ENCODE measurements at regions not wholly inside any gene's neighbourhood (a gene's known extent, or its start where the extent isn't known, plus 50 kb on each side); places are given as distances from the start of the nearest gene placed in this dataset.
A peak's percentile ranks its signal among the peaks of the same experiment; 100 is the strongest.
"Not testable (repeated sequence)": the region's sequence is repeated elsewhere in the genome, so short reads cannot be mapped to it uniquely, and the experiment has no call there.

- not testable (repeated sequence) for H3K36me3 Mint-ChIP-seq, H3K27ac Mint-ChIP-seq, H3K9me3 Mint-ChIP-seq, H3K4me3 Mint-ChIP-seq, DNase-seq, H3K27me3 Mint-ChIP-seq
- ATAC-seq (replicated peaks): peak; percentile 57 to 67
- H3K4me1 Mint-ChIP-seq: peaks cover 11 to 14% of the 10 kb centered on the region in 2 donors
Measured at GRCh38 chr3:150320971-150321370, 87.1 kb upstream of the TSC22D2 start.

DNA sequence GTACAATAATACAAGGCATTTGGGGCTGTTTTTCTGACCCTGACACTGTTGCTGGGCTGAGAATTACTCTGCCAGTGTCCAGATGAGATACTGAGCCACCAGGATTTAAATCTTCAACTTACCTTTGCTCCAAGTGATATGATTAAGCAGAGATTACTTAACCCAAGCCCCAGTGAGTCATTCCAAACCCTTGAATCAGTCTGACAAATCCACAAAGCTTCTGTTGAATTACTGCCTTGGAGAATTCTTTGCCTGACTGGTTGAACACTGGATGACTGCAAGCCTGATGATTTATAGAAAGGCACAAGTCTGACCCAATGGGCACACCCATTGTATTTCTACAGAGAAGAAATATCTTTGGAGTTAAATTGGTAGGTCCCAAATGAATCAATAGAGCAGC is 88.2 kb upstream of the TSC22D2 start:
- Mint-ChIP-seq H3K27me3 (peaks cover 5 to 9% of the 10 kb centered on the region in 2 donors), H3K27ac (no peak overlapping the region), H3K9me3 (peaks cover 0 to 10% of the 10 kb centered on the region in 2 donors), H3K4me3 (no peak overlapping the region), H3K4me1 (peaks cover 7 to 9% of the 10 kb centered on the region in 2 donors), H3K36me3 (no peaks in the 10 kb centered on the region)
- DNase-seq (no peak), ATAC-seq (replicated peaks) (peak; percentile 33 to 55)

DNA sequence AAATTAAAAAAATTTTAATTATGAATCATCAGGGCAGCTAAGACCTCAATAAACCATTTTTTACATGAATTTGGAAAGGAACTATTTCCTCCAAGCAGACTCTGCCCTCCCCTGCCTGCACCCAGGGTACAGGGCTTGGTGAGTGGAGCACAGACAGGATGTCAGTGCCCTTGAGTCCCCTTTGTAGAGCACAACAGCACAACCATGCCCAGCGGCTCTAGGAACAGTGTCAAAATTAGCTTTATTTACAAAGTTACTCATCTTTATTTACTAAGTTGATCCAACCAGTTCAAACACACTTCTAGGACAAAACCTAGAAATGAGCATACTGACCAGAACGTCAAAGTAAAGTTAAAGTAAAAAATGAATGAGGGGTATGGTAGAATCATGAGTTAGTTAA is 90.6 kb upstream of the TSC22D2 start:
- H3K4me3 Mint-ChIP-seq: no peak overlapping the region
- DNase-seq (no peak), ATAC-seq (replicated peaks) (no peak)
- peaks cover 0 to 8% of the 10 kb centered on the region in 2 donors for H3K9me3 Mint-ChIP-seq
- H3K27me3 Mint-ChIP-seq: peaks cover 5 to 19% of the 10 kb centered on the region in 2 donors
- H3K4me1 Mint-ChIP-seq: peaks cover 7 to 9% of the 10 kb centered on the region in 2 donors
- H3K36me3 Mint-ChIP-seq: no peaks in the 10 kb centered on the region
- H3K27ac Mint-ChIP-seq: no peak overlapping the region

DNA sequence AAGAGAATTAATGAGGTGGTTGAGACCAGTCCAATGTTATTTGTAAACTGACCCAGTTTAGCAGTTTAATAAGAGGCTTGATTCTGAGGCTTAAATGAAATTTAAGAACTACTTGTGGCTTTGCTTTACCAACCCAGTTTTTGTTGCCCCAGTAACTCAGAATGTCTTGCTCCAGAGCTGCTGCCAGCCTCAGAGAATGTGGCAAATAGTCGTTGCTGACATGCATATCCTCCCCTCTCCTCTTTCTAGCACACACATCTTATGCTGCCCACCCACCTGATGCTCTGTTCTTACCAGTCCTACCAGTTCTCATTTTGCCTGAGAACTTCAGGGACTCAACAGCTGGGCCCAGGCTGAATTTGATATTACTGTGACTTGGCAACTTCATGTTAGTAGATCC is 92.4 kb upstream of the TSC22D2 start:
- peaks cover 5 to 23% of the 10 kb centered on the region in 2 donors for H3K27me3 Mint-ChIP-seq
- H3K9me3 Mint-ChIP-seq: no peaks in the 10 kb centered on the region
- DNase-seq (no peak), ATAC-seq (replicated peaks) (no peak)
- no peak overlapping the region for H3K27ac Mint-ChIP-seq
- peaks cover under 1 to 2% of the 10 kb centered on the region in 2 donors for H3K4me1 Mint-ChIP-seq
- no peaks in the 10 kb centered on the region for H3K36me3 Mint-ChIP-seq
- no peak overlapping the region for H3K4me3 Mint-ChIP-seq

DNA sequence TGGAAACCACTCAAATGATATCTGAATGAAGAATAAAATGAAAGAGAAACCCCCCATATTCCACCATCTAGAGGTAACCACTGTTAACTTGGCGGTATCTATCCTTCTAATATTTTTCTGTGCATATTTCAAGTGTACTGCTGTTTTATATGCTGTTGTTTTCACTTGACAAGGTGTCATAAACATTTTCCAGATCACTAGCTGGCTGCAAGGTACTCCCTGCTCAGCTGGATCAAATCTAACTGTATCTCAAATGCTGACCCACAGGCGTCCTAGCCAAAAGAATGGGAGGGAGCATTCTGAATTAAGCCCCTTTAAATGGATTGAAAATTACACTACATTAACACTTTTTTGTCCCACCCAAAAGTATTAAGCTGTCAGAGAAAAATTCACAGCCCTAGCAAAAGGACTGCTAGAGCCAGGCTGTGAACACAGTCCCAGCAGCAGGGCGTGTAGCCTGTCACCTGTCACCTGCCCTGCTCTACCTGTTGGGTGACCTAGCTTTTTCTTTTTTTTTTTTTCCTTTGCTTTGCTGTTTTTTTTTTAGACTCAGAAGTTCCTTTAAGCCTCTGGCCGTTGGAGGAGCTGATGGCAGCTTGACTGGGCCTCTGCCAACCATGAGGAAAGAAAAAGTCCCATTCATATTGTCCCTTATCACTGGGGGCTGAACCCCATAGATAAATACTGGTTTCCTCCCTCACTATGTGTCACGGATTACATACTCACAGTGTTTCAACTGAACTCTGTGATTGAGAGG is 93.7 kb upstream of the TSC22D2 start:
- no peak for DNase-seq
- Mint-ChIP-seq H3K4me3 (no peak overlapping the region), H3K4me1 (no peaks in the 10 kb centered on the region), H3K9me3 (no peaks in the 10 kb centered on the region), H3K27ac (no peak overlapping the region), H3K36me3 (no peaks in the 10 kb centered on the region), H3K27me3 (peaks cover 5 to 23% of the 10 kb centered on the region in 2 donors)
- no peak for ATAC-seq (replicated peaks)

GRCh38 chr3:150312018-150312657 is 96.0 kb upstream of the TSC22D2 start:
- Mint-ChIP-seq H3K9me3 (no peaks in the 10 kb centered on the region), H3K27me3 (peaks cover 8 to 26% of the 10 kb centered on the region in 2 donors), H3K27ac (no peak overlapping the region), H3K36me3 (no peaks in the 10 kb centered on the region), H3K4me3 (no peak overlapping the region), H3K4me1 (no peaks in the 10 kb centered on the region)
- DNase-seq (no peak), ATAC-seq (replicated peaks) (no peak)

- no peak overlapping the region for H3K4me3 Mint-ChIP-seq
- peaks cover 8 to 26% of the 10 kb centered on the region in 2 donors for H3K27me3 Mint-ChIP-seq
- no peak for ATAC-seq (replicated peaks)
- H3K36me3 Mint-ChIP-seq: no peaks in the 10 kb centered on the region
- no peak overlapping the region for H3K27ac Mint-ChIP-seq
- H3K4me1 Mint-ChIP-seq: no peaks in the 10 kb centered on the region
- H3K9me3 Mint-ChIP-seq: no peaks in the 10 kb centered on the region
- DNase-seq: no peak
Measured at GRCh38 chr3:150311156-150311555, 96.9 kb upstream of the TSC22D2 start.

GRCh38 chr3:150309557-150309956 is 98.5 kb upstream of the TSC22D2 start:
- H3K36me3 Mint-ChIP-seq: no peaks in the 10 kb centered on the region
- no peaks in the 10 kb centered on the region for H3K9me3 Mint-ChIP-seq
- ATAC-seq (replicated peaks): no peak
- H3K27me3 Mint-ChIP-seq: peaks cover 8 to 19% of the 10 kb centered on the region in 2 donors
- H3K4me3 Mint-ChIP-seq: no peak overlapping the region
- H3K4me1 Mint-ChIP-seq: no peaks in the 10 kb centered on the region
- DNase-seq: no peak
- H3K27ac Mint-ChIP-seq: no peak overlapping the region

DNA sequence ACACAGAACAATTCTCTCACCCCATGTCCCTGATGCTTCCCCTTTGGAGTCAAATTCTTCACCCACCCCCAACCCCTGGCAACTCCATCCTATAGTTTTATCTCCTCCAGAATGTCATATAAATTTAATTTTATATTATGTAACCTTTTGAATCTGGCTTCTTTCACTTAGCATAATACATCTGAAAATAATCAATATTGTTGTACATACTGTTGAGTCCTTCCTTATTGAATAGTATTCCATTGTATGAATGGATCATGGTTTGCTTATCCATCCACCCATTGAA is 98.9 kb upstream of the TSC22D2 start:
- DNase-seq: no peak

DNA sequence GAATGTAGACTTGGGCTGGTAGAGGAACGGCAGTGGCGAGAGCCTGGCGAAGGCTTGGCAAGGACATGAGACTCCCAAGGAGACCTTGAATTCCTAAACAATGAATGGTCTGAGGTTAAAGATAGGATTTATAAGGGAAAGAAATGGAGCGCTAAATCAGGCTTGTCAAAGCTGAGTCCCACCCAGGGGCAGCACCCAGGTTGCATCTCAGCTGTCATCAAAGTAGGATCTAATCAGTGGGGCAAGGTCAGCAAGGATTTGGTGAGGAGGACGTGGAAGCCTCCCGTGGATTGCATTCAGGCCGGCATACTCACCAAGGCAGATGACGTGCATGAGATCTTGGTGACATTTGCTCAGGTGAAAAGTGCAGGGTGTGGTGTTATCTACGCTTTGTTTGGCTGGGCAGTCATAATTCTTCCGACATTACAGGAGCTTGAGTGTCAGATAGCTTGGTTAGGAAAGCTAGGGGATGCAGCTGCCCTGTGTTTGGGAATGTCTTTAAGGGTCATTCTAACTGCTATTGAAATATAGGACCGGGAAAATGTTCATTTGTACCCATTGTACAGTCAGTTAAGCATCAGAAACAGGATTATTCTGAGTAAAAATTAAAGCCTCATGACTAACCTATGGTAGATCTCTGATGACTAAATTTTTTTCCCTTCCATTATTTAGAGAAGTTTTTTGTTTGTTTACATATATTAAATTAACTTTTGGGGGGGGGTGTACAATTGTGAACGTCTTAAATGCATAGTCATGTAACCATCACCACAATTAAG is 99.4 kb upstream of the TSC22D2 start:
- Mint-ChIP-seq H3K27ac (no peak overlapping the region), H3K27me3 (peaks cover 8 to 18% of the 10 kb centered on the region in 2 donors), H3K36me3 (no peaks in the 10 kb centered on the region), H3K9me3 (no peaks in the 10 kb centered on the region), H3K4me3 (no peak overlapping the region), H3K4me1 (no peaks in the 10 kb centered on the region)
- no peak for ATAC-seq (replicated peaks)
- no peak for DNase-seq

More for the DNA sequence above, 98.9 kb upstream of the TSC22D2 start:
- Mint-ChIP-seq H3K4me3 (no peak overlapping the region), H3K4me1 (no peaks in the 10 kb centered on the region), H3K27ac (no peak overlapping the region), H3K27me3 (peaks cover 8 to 18% of the 10 kb centered on the region in 2 donors), H3K9me3 (no peaks in the 10 kb centered on the region), H3K36me3 (no peaks in the 10 kb centered on the region)
- no peak for ATAC-seq (replicated peaks)

DNA sequence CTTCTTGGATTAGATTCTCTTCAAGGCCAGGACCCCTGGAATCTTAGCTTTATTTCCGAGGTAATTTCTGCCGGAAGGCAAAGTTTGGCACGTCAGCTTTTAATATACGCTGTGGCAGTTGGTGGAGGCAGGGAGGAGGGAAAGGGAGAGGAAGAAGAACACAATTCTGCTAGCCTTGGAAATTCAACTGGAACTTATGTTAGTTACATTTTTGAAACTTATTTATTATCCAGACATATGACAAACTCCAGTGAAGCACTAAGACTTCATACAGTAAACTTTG is 100.1 kb upstream of the TSC22D2 start:
- H3K4me3 Mint-ChIP-seq: no peak overlapping the region

DNA sequence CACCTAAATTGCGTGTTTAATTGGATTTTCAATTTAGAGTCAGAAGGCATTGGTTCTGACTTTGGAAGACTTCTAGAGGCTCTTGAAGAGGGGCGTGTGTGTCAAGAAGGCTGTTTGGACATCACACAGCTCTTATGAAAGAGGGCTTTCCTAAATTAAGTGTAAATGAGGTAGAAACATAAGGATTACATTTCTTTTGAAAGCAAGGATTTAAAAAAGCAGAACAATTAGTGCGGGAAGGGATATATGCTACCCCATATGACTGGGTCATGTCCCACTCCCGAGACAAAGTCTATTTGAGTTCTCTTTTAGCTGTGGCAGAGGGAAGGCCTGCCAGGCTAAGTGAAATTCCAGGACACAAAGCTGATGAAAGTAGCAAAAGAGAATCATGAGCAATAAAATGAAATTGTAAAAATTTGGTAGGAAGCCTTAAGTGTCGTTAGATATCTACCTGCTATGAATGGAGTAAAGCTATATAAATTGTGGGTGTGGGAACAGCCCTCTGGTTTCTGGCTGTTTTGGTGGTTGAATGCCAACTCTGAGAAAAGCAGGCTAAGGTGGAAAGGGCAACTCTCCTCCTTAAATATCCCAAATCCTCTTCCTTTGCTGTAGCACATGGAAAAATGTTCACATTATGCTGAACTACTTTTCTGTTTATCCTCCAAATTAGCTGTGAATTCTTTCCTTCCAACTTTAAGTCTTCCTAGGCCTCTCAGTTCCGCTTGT is 100.6 kb upstream of the TSC22D2 start:
- H3K4me1 Mint-ChIP-seq: peaks cover 0 to 2% of the 10 kb centered on the region in 2 donors
- H3K4me3 Mint-ChIP-seq: no peak overlapping the region
- DNase-seq (no peak), ATAC-seq (replicated peaks) (no peak)
- H3K36me3 Mint-ChIP-seq: no peaks in the 10 kb centered on the region
- peaks cover 8 to 15% of the 10 kb centered on the region in 2 donors for H3K27me3 Mint-ChIP-seq
- H3K9me3 Mint-ChIP-seq: no peaks in the 10 kb centered on the region
- H3K27ac Mint-ChIP-seq: no peak overlapping the region

More for the DNA sequence above, 100.1 kb upstream of the TSC22D2 start:
- H3K27me3 Mint-ChIP-seq: peaks cover 8 to 14% of the 10 kb centered on the region in 2 donors
- H3K9me3 Mint-ChIP-seq: no peaks in the 10 kb centered on the region
- H3K27ac Mint-ChIP-seq: no peak overlapping the region
- no peaks in the 10 kb centered on the region for H3K36me3 Mint-ChIP-seq
- no peaks in the 10 kb centered on the region for H3K4me1 Mint-ChIP-seq
- DNase-seq (no peak), ATAC-seq (replicated peaks) (no peak)

DNA sequence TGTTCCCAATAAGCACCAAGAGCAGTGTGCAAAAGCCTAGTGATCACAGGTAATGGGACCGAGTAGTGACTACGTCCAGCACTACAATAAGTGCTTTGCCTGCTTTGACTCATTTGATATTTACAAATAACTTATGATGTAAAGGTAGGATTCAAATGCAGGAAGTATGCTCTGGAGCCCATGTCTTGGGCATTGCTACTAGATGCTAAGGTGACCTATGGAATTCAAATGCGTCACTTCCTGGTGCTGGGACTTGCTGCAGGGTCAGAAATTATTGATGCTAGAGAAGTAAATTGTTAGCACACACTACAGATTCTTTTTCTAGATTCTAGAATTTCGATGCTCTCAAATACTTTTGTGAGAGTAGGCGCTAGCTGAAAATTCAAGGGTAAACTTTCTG is 101.2 kb upstream of the TSC22D2 start:
- H3K36me3 Mint-ChIP-seq: no peaks in the 10 kb centered on the region
- H3K27ac Mint-ChIP-seq: no peak overlapping the region
- H3K4me1 Mint-ChIP-seq: peaks cover 0 to 2% of the 10 kb centered on the region in 2 donors
- DNase-seq: no peak
- no peak overlapping the region for H3K4me3 Mint-ChIP-seq
- ATAC-seq (replicated peaks): no peak
- no peaks in the 10 kb centered on the region for H3K9me3 Mint-ChIP-seq
- peaks cover 8 to 15% of the 10 kb centered on the region in 2 donors for H3K27me3 Mint-ChIP-seq

DNA sequence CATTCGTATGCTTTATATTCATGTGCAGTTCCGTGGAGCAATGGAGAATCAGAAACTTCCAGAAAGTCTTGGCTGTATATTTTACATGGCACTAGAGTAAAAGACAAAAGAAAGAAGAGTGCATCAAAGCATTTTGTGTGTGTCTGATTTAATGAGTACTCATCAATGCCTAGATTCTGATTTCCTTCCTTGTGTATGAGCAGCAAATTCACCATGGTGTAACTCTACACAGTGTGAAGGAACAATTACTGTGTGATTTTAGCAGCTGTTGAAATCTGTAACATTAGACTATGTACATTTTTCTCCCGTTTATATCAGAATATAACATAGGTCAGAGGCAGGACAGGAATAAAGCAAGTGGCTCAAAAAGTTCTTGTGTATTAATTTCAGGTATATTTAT is 102.0 kb upstream of the TSC22D2 start:
- Mint-ChIP-seq H3K27ac (no peak overlapping the region), H3K4me3 (no peak overlapping the region), H3K27me3 (peaks cover 13 to 16% of the 10 kb centered on the region in 2 donors), H3K9me3 (no peaks in the 10 kb centered on the region), H3K36me3 (no peaks in the 10 kb centered on the region), H3K4me1 (peaks cover 0 to 2% of the 10 kb centered on the region in 2 donors)
- ATAC-seq (replicated peaks) (no peak), DNase-seq (no peak)

All from stimulated activated naive B cell treated with anti-CD40 and anti-IgM and Interleukin-4, amounts not matched to agents 10 μg/mL and 1 μg/mL and 100 μg/mL, for 72 hours (primary cell).